BLaER1 treated with 17β-estradiol and CSF1 and Interleukin-3, amounts not matched to agents 10 nM and 100 nM (cell line): ENCODE measurements at regions not wholly inside any gene's neighbourhood (a gene's known extent, or its start where the extent isn't known, plus 50 kb on each side); places are given as distances from the start of the nearest gene placed in this dataset.
"Not testable (repeated sequence)": the region's sequence is repeated elsewhere in the genome, so short reads cannot be mapped to it uniquely, and the experiment has no call there.

Source experiments
- H3K27ac ChIP-seq, 11 experiments: shearing (Covaris generic); formaldehyde crosslinking; 2 replicates each; pipeline ENCODE4 v1.8.1; 2022
- H3K27me3 ChIP-seq, 11 experiments: shearing (Covaris generic); formaldehyde crosslinking; 2 replicates each; pipeline ENCODE4 v1.8.1; 2022
- H3K36me3 ChIP-seq, 11 experiments: shearing (Covaris generic); formaldehyde crosslinking; 2 replicates each; pipeline ENCODE4 v1.8.1; 2022
- H3K4me1 ChIP-seq, 10 experiments: shearing (Covaris generic); formaldehyde crosslinking; 2 replicates each; pipeline ENCODE4 v1.8.1; 2022
- H3K4me2 ChIP-seq, 11 experiments: shearing (Covaris generic); formaldehyde crosslinking; 2 replicates each; pipeline ENCODE4 v1.8.1; 2022
- H3K4me3 ChIP-seq, 10 experiments: shearing (Covaris generic); formaldehyde crosslinking; 2 replicates each; pipeline ENCODE4 v1.8.1; 2022
- H3K9ac ChIP-seq, 11 experiments: shearing (Covaris generic); formaldehyde crosslinking; 2 replicates each; pipeline ENCODE4 v1.8.1; 2022
- H3K9me3 ChIP-seq, 11 experiments: shearing (Covaris generic); formaldehyde crosslinking; replicated peaks in 1 of 11; 2 replicates each; pipeline ENCODE4 v1.8.1; 2022
- H4K20me1 ChIP-seq, 11 experiments: shearing (Covaris generic); formaldehyde crosslinking; 2 replicates each; pipeline ENCODE4 v1.8.1; 2022
- Cebpa-rat ChIP-seq, 11 experiments: shearing (Covaris generic); IDR thresholded peaks; 2 replicates each; pipeline ENCODE4 v1.8.1; 2022

DNA sequence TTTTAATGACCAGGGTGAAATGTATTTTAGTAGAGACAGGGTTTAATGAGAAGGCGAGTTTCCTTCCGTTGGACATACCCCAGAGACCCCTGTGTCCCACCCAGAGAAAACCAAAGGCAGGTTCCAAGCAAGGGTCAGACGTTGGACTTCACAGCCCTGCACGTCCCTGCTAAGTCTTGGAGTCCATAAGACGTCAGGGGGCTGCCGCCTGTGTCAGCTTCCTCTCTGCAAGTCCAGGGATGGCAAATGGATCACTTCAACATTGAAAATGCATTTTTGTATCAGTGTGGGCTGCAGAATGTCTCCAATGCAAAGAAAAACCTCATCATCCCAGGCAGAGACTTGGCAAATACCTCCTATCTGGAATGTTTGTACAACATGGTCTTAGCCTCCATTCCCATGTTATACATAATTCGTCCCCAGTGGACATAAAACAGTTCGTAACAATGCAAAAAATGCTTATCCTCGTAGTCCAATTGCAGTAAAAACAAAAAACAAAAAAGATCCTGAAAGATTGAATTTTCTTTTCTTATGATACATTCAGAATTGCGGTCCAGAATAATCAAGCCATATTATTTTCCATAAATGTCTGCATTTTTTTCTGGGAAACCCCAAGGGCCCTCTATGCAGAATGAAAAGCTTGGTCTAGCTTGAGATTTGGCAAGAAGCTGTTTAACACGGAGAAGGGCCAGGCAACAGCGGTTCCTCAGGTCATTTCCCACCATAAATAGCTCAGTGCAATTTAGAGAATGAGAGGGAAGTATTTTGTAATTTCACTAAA is 190.9 kb downstream of the SHOX start:
- no peak for TF ChIP-seq Cebpa-rat (IDR thresholded peaks at IDR 0.05)
- Histone ChIP-seq H3K4me2 (no peak overlapping the region), H4K20me1 (no peaks in the 10 kb centered on the region), H3K4me1 (no peaks in the 10 kb centered on the region), H3K27me3 (no peaks in the 10 kb centered on the region), H3K36me3 (no peaks in the 10 kb centered on the region), H3K4me3 (no peak overlapping the region), H3K9ac (no peak overlapping the region), H3K27ac (no peak overlapping the region), H3K9me3 (peaks cover 0 to 18% (median 7%) of the 10 kb centered on the region in 11 experiments; a peak in 13 of 22 replicates)

DNA sequence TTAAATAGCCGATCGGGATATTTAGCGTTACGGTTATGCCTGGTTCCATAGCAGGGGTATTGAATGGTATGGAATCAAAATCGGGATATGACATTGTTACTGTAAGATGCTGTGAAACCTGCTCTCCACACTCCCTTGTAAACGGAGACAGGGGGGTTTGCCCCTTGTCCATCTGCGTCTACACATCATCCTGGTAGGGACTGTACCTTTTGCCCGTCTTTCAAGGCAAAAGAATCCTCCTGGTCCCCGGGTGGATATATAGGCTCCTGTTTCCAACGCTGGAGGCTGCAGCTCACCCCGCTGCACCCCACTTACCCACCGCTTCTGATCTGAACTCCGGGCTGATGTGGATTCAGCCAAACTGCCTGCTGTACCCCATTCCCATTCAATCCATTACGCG is 189.1 kb downstream of the SHOX start:
- no peak for TF ChIP-seq Cebpa-rat (IDR thresholded peaks at IDR 0.05)
- Histone ChIP-seq H3K36me3 (no peaks in the 10 kb centered on the region), H3K4me3 (no peak overlapping the region), H3K27me3 (no peaks in the 10 kb centered on the region), H3K9me3 (peaks cover 0 to 28% (median 12%) of the 10 kb centered on the region in 11 experiments; a peak in 15 of 22 replicates), H3K27ac (no peak overlapping the region), H3K4me1 (no peaks in the 10 kb centered on the region), H4K20me1 (no peaks in the 10 kb centered on the region), H3K9ac (no peak overlapping the region), H3K4me2 (no peak overlapping the region)

DNA sequence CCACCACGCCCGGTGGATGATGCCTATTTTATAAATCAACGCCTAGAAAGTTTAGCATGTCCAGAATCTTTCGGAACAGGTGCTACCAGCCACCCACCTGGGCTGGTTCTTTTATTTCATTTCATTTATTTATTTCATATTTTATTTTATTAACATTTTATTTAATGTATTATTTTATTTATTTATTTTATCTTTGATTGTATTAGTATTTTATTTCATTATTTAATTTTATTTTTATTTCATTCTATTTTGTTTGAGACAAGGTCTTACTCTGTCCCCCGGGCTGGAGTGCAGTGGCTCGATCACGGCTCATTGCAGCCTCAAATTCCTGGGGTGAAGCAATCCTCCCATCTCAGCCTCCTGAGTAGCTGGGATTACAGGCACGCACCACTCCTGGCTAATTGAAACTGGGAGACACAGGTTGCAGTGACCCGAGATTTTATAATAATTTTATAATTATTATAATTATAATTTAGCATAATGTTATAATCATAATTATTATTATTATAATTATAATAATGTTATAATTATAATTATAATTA is 187.2 kb downstream of the SHOX start:
- no peaks in the 10 kb centered on the region for H4K20me1 ChIP-seq
- no peak overlapping the region for H3K9ac ChIP-seq
- H3K27ac ChIP-seq, result no peak overlapping the region
- no peaks in the 10 kb centered on the region for H3K4me1 ChIP-seq
- TF ChIP-seq Cebpa-rat (IDR thresholded peaks at IDR 0.05), result no peak
- no peaks in the 10 kb centered on the region for H3K27me3 ChIP-seq
- H3K9me3 ChIP-seq, result peaks cover 0 to 28% (median 11%) of the 10 kb centered on the region in 11 experiments; a peak in 14 of 22 replicates
- no peak overlapping the region for H3K4me3 ChIP-seq
- no peak overlapping the region for H3K4me2 ChIP-seq
- H3K36me3 ChIP-seq, result no peaks in the 10 kb centered on the region

DNA sequence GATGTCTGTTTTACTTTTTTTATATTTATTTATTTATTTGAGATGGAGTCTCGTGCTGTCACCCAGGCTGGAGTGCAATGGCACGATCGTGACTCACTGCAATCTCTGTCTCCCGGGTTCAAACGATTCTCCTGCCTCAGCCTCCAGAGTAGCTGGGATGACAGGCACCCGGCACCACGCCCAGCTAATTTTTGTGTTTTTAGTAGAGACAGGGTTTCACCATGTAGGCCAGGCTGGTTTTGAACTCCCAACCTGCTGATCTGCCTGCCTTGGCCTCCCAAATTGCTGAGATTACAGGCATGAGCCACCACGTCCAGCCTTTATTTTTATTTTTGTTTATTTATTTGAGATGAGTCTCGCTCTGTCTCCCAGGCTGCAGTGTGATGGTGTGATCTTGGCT is 186.6 kb downstream of the SHOX start:
- H3K4me2 ChIP-seq, H3K27me3 ChIP-seq, H3K4me3 ChIP-seq, H3K4me1 ChIP-seq, H3K9ac ChIP-seq, H3K36me3 ChIP-seq, H4K20me1 ChIP-seq, H3K27ac ChIP-seq: not testable (repeated sequence)
- H3K9me3 ChIP-seq, result peaks cover 0 to 28% (median 11%) of the 10 kb centered on the region in 11 experiments; a peak in 14 of 22 replicates

DNA sequence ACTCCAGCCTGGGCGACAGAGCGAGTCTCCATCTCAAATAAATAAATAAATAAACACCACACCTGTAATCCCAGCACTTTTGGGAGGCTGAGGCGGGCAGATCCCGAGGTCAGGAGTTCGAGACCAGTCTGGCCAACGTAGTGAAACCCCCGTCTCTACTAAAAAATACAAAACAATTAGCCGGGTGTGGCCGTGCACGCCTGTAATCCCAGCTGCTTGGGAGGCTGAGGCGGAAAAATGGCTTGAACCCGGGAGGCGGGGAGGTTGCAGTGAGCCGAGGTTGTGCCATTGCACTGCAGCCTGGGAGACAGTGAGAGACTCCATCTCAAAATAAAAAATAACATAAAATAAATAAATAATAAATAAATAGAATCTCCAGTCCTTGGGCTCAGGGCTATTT is 185.8 kb downstream of the SHOX start:
- no peak overlapping the region for H3K4me3 ChIP-seq
- no peaks in the 10 kb centered on the region for H3K4me1 ChIP-seq
- H4K20me1 ChIP-seq, result no peaks in the 10 kb centered on the region
- H3K9me3 ChIP-seq, result peaks cover 0 to 28% (median 11%) of the 10 kb centered on the region in 11 experiments; a peak in 14 of 22 replicates
- H3K4me2 ChIP-seq, result no peak overlapping the region
- no peak overlapping the region for H3K9ac ChIP-seq
- no peak overlapping the region for H3K27ac ChIP-seq
- no peak for TF ChIP-seq Cebpa-rat (IDR thresholded peaks at IDR 0.05)
- no peaks in the 10 kb centered on the region for H3K36me3 ChIP-seq
- H3K27me3 ChIP-seq, result no peaks in the 10 kb centered on the region

DNA sequence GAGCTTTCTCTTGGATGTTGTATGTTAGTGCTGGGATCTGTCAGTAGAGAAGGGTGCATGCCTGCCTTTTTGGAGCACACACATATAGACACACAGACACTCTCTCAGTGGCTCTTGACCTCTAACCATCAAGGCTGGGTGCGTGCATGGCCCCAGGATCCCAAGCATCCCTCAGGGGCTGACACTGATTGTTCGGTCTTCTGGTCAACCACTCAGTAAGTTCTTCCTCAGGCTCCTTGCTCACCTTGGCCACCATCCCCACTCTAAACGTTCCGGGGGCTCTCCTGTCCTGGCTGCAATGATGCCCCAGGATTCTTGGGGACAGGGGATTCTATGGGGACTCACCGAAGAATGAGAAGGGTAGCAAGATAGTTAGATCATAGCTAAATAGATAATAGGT is 179.6 kb downstream of the SHOX start:
- no peak overlapping the region for H3K9ac ChIP-seq

DNA sequence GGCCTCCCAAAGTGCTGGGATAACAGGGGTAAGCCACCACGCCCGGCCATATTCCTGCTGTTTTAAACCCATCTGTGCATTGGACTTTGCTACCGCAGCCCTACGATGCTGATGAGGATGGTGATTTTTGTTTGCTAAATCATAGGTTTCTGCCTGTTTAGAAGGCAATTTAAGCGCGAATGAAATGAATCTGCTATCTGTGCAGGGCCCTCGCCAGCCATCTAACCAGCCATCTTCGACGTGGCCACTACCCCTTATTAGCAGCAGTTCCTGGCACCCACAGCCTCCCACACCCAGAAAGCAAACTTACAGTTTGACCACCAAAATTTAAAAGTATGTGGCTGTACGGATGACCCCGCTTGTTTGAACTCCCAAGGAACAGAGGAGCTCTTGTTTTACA is 178.5 kb downstream of the SHOX start:
- H3K27ac ChIP-seq, result no peak overlapping the region
- H4K20me1 ChIP-seq, result no peaks in the 10 kb centered on the region
- H3K4me3 ChIP-seq, result no peak overlapping the region
- H3K9ac ChIP-seq, result no peak overlapping the region
- H3K9me3 ChIP-seq, result peaks cover 0 to 7% (median 0%) of the 10 kb centered on the region in 11 experiments; a peak in 1 of 22 replicates
- no peak overlapping the region for H3K4me2 ChIP-seq
- TF ChIP-seq Cebpa-rat (IDR thresholded peaks at IDR 0.05), result no peak
- H3K4me1 ChIP-seq, result peaks cover 0 to 10% (median 0%) of the 10 kb centered on the region in 10 experiments; a peak in 6 of 20 replicates
- H3K27me3 ChIP-seq, result peaks cover 0 to 4% (median 0%) of the 10 kb centered on the region in 11 experiments; a peak in 2 of 22 replicates
- H3K36me3 ChIP-seq, result no peaks in the 10 kb centered on the region

More for the DNA sequence above, 179.6 kb downstream of the SHOX start:
- H3K36me3 ChIP-seq, result no peaks in the 10 kb centered on the region
- no peaks in the 10 kb centered on the region for H4K20me1 ChIP-seq
- H3K27me3 ChIP-seq, result peaks cover 0 to 4% (median 0%) of the 10 kb centered on the region in 11 experiments; a peak in 2 of 22 replicates
- no peak overlapping the region for H3K4me3 ChIP-seq
- H3K27ac ChIP-seq, result no peak overlapping the region
- no peak overlapping the region for H3K4me2 ChIP-seq
- peaks cover 0 to 7% (median 0%) of the 10 kb centered on the region in 11 experiments; a peak in 1 of 22 replicates for H3K9me3 ChIP-seq
- peaks cover 0 to 8% (median 0%) of the 10 kb centered on the region in 10 experiments; a peak in 6 of 20 replicates for H3K4me1 ChIP-seq
- TF ChIP-seq Cebpa-rat (IDR thresholded peaks at IDR 0.05), result no peak

DNA sequence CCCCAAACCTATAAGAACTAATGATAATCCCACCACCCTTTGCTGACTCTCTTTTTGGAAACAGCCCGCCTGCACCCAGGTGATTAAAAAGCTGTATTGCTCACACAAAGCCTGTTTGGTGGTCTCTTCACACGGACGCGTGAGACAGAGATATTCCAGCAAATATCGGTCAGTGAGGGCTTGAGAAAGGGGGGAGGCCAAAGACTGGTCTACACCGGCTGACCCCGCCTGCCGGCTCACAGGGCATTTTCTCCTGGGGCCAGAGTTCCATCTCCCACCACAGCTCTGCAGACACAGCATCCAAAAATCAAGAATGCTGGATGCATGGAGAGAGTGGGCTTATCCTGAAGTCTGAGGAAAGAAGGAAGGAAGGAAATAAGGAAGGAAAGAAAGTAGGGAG is 176.0 kb downstream of the SHOX start:
- no peak overlapping the region for H3K9ac ChIP-seq
- peaks cover 0 to 10% (median 0%) of the 10 kb centered on the region in 10 experiments; a peak in 6 of 20 replicates for H3K4me1 ChIP-seq
- H3K36me3 ChIP-seq, result no peaks in the 10 kb centered on the region
- no peak overlapping the region for H3K4me3 ChIP-seq
- peaks cover 0 to 10% (median 0%) of the 10 kb centered on the region in 11 experiments; a peak in 5 of 22 replicates for H3K9me3 ChIP-seq
- TF ChIP-seq Cebpa-rat (IDR thresholded peaks at IDR 0.05), result no peak
- no peaks in the 10 kb centered on the region for H4K20me1 ChIP-seq
- no peak overlapping the region for H3K4me2 ChIP-seq
- no peak overlapping the region for H3K27ac ChIP-seq
- peaks cover 0 to 4% (median 0%) of the 10 kb centered on the region in 11 experiments; a peak in 2 of 22 replicates for H3K27me3 ChIP-seq

DNA sequence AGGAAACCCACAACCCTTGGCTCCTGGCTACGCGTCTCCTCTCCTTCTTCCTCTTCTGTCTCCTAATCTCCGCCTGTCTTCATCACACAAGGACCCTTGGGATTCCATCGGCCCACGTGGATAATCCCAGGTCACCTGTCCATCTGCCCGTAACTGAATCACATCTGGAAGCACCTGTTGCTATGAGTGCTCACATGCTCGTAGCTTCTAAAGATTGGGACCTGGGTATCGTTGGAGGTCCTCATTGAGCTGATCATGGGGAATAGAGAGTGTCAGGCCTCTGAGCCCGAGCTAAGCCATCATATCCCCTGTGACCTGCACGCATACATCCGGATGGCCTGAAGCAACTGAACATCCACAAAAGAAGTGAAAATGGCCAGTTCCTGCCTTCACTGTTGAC is 175.4 kb downstream of the SHOX start:
- no peak overlapping the region for H3K27ac ChIP-seq
- H3K4me1 ChIP-seq, result peaks cover 0 to 10% (median 0%) of the 10 kb centered on the region in 10 experiments; a peak in 6 of 20 replicates
- H3K9ac ChIP-seq, result no peak overlapping the region
- H3K4me2 ChIP-seq, result peak overlapping the region in 5 of 11 experiments; percentile 7 to 45 (median 10); a peak in 4 of 22 replicates
- no peak overlapping the region for H3K4me3 ChIP-seq
- no peaks in the 10 kb centered on the region for H3K36me3 ChIP-seq
- TF ChIP-seq Cebpa-rat (IDR thresholded peaks at IDR 0.05), result no peak
- H3K27me3 ChIP-seq, result peaks cover 0 to 4% (median 0%) of the 10 kb centered on the region in 11 experiments; a peak in 2 of 22 replicates
- no peaks in the 10 kb centered on the region for H4K20me1 ChIP-seq
- H3K9me3 ChIP-seq, result peaks cover 0 to 12% (median 0%) of the 10 kb centered on the region in 11 experiments; a peak in 6 of 22 replicates
